WERI-Rb-1 (cell line): ENCODE measurements at regions not wholly inside any gene's neighbourhood (a gene's known extent, or its start where the extent isn't known, plus 50 kb on each side); places are given as distances from the start of the nearest gene placed in this dataset.

Experiments
- DNase-seq: peaks from one replicate; pipeline ENCODE4 v3.0.0-alpha.2; 2020
- H3K27ac ChIP-seq: fragments of 250-450 bp; sonication (Bioruptor Pico); 2 replicates; pipeline ENCODE4 v1.5.1; 2020; ENCODE audit warnings: mild to moderate bottlenecking, moderate library complexity
- H3K27me3 ChIP-seq: fragments of 250-450 bp; sonication (Bioruptor Pico); 2 replicates; pipeline ENCODE4 v1.5.1; 2021; ENCODE audit warnings: mild to moderate bottlenecking, low read depth, moderate library complexity; ENCODE audit not compliant: insufficient read depth, severe bottlenecking
- H3K36me3 ChIP-seq: fragments of 250-450 bp; sonication (Bioruptor Pico); 2 replicates; pipeline ENCODE4 v1.5.1; 2020; ENCODE audit warnings: mild to moderate bottlenecking, moderate library complexity
- H3K4me3 ChIP-seq: 2 replicates; pipeline ENCODE4 v1.5.1; 2011; ENCODE audit warnings: low read depth, mild to moderate bottlenecking, control low read depth, low read length
- H3K9me3 ChIP-seq: fragments of 250-450 bp; sonication (Bioruptor Pico); 2 replicates; pipeline ENCODE4 v1.5.1; 2021; ENCODE audit warnings: mild to moderate bottlenecking, moderate library complexity; ENCODE audit not compliant: severe bottlenecking
- CTCF ChIP-seq: IDR thresholded peaks from 2 replicates; pipeline ENCODE4 v1.5.1; 2011; ENCODE audit warnings: low read depth, mild to moderate bottlenecking, control low read depth, inconsistent platforms, low read length

GRCh38 chr1:83670909-83671565, 327.9 kb downstream of the TTLL7 start:
- TF ChIP-seq CTCF = no peak
- no peaks in the 10 kb centered on the region for H3K27me3 ChIP-seq
- no peaks in the 10 kb centered on the region for H3K36me3 ChIP-seq
- H3K4me3 ChIP-seq = no peak overlapping the region
- peaks cover 2% of the 10 kb centered on the region for H3K9me3 ChIP-seq
- no peak for DNase-seq
- H3K27ac ChIP-seq = no peak overlapping the region

- DNase-seq = no peak
- Histone ChIP-seq H3K36me3 (no peaks in the 10 kb centered on the region), H3K9me3 (no peaks in the 10 kb centered on the region), H3K27me3 (no peaks in the 10 kb centered on the region), H3K4me3 (no peak overlapping the region), H3K27ac (no peak overlapping the region)
- no peak for TF ChIP-seq CTCF
Observed at GRCh38 chr1:83641796-83642443, 357.0 kb downstream of the TTLL7 start.

- no peaks in the 10 kb centered on the region for H3K27me3 ChIP-seq
- no peaks in the 10 kb centered on the region for H3K36me3 ChIP-seq
- H3K4me3 ChIP-seq = no peak overlapping the region
- no peaks in the 10 kb centered on the region for H3K9me3 ChIP-seq
- no peak for TF ChIP-seq CTCF
- H3K27ac ChIP-seq = no peak overlapping the region
- no peak for DNase-seq
Observed at GRCh38 chr1:83641206-83641658, 357.7 kb downstream of the TTLL7 start.

- H3K27me3 ChIP-seq = no peaks in the 10 kb centered on the region
- no peak overlapping the region for H3K4me3 ChIP-seq
- H3K27ac ChIP-seq = no peak overlapping the region
- no peak for DNase-seq
- peaks cover under 1% of the 10 kb centered on the region for H3K9me3 ChIP-seq
- no peaks in the 10 kb centered on the region for H3K36me3 ChIP-seq
- no peak for TF ChIP-seq CTCF
Observed at GRCh38 chr1:83639785-83640184, 359.1 kb downstream of the TTLL7 start.

- H3K4me3 ChIP-seq = no peak overlapping the region
- DNase-seq = no peak
- H3K27ac ChIP-seq = no peak overlapping the region
- no peaks in the 10 kb centered on the region for H3K36me3 ChIP-seq
- H3K27me3 ChIP-seq = no peaks in the 10 kb centered on the region
- H3K9me3 ChIP-seq = peaks cover 3% of the 10 kb centered on the region
- no peak for TF ChIP-seq CTCF
Observed at GRCh38 chr1:83637586-83637985, 361.3 kb downstream of the TTLL7 start.

- Histone ChIP-seq H3K36me3 (no peaks in the 10 kb centered on the region), H3K9me3 (peaks cover 3% of the 10 kb centered on the region), H3K27ac (no peak overlapping the region), H3K4me3 (no peak overlapping the region), H3K27me3 (no peaks in the 10 kb centered on the region)
- no peak for DNase-seq
- TF ChIP-seq CTCF = no peak
Observed at GRCh38 chr1:83637009-83637408, 361.9 kb downstream of the TTLL7 start.
